Ureter (tissue), 1 donor: ENCODE measurements at regions not wholly inside any gene's neighbourhood (a gene's known extent, or its start where the extent isn't known, plus 50 kb on each side); places are given as distances from the start of the nearest gene placed in this dataset.
"Not testable (repeated sequence)": the region's sequence is repeated elsewhere in the genome, so short reads cannot be mapped to it uniquely, and the experiment has no call there.

Experiments used
- DNase-seq: peaks from one replicate; pipeline ENCODE4 v3.0.0-alpha.2; 2020; ENCODE audit warnings: low spot score
- donor health status: DM: yes; HTN: yes; CAD: no.

- no peak for DNase-seq
Measured at GRCh38 chr14:104398656-104399055, 180.9 kb upstream of the C14orf180 start.

GRCh38 chr14:104399432-104400155 lies 180.0 kb upstream of the C14orf180 start:
- no peak for DNase-seq

- no peak for DNase-seq
Measured at GRCh38 chr14:104400355-104400754, 179.2 kb upstream of the C14orf180 start.

- no peak for DNase-seq
Measured at GRCh38 chr14:104401785-104402184, 177.8 kb upstream of the C14orf180 start.

GRCh38 chr14:104402303-104402702 lies 177.3 kb upstream of the C14orf180 start:
- DNase-seq = not testable (repeated sequence)

GRCh38 chr14:104403421-104404220 lies 175.9 kb upstream of the C14orf180 start:
- no peak for DNase-seq

GRCh38 chr14:104404922-104405321 lies 174.6 kb upstream of the C14orf180 start:
- DNase-seq = no peak

GRCh38 chr14:104405360-104406226 lies 174.0 kb upstream of the C14orf180 start:
- no peak for DNase-seq

- DNase-seq = no peak
Measured at GRCh38 chr14:104406831-104407230, 172.7 kb upstream of the C14orf180 start.

GRCh38 chr14:104416383-104416782 lies 163.2 kb upstream of the C14orf180 start:
- no peak for DNase-seq

GRCh38 chr14:104419865-104420505 lies 159.6 kb upstream of the C14orf180 start:
- DNase-seq = no peak

GRCh38 chr14:104420523-104420922 lies 159.0 kb upstream of the C14orf180 start:
- not testable (repeated sequence) for DNase-seq

- DNase-seq = no peak
Measured at GRCh38 chr14:104420990-104421389, 158.6 kb upstream of the C14orf180 start.

GRCh38 chr14:104421401-104421821 lies 158.2 kb upstream of the C14orf180 start:
- DNase-seq = no peak

- DNase-seq = no peak
Measured at GRCh38 chr14:104421892-104422828, 157.4 kb upstream of the C14orf180 start.

- no peak for DNase-seq
Measured at GRCh38 chr14:104422837-104423681, 156.5 kb upstream of the C14orf180 start.

- DNase-seq = no peak
Measured at GRCh38 chr14:104423701-104424405, 155.7 kb upstream of the C14orf180 start.

- DNase-seq = no peak
Measured at GRCh38 chr14:104424406-104425072, 155.0 kb upstream of the C14orf180 start.
